HG03060 (cell line): ENCODE measurements at regions not wholly inside any gene's neighbourhood (a gene's known extent, or its start where the extent isn't known, plus 50 kb on each side); places are given as distances from the start of the nearest gene placed in this dataset.
"Not testable (repeated sequence)": the region's sequence is repeated elsewhere in the genome, so short reads cannot be mapped to it uniquely, and the experiment has no call there.

Source experiments
- ATAC-seq: cut with Tn5 transposase; IDR thresholded peaks from one replicate; pipeline ENCODE4 v1.9.1; 2021; ENCODE audit warnings: low read depth, moderate number of reproducible peaks; ENCODE audit not compliant: unreplicated experiment

DNA sequence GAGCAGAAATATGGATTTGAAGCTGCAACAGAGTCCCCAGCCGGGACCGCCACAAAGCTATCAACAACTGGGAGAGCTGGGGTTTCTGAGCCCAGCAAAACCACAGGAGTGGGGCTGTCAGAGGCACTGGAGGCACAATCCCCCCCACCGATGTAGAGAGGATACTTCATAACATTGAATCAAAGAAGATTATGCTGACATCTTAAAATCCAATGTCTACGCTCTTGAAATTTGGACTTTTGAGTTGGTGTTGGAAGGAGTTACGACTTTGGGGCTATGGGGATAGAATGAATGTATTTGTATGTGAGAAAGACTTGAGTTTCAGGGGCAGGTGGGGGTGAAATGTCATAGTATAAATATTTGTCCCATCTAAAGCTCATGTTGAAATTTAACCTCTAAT lies 1121.6 kb upstream of the CDH8 start:
- ATAC-seq: no peak

DNA sequence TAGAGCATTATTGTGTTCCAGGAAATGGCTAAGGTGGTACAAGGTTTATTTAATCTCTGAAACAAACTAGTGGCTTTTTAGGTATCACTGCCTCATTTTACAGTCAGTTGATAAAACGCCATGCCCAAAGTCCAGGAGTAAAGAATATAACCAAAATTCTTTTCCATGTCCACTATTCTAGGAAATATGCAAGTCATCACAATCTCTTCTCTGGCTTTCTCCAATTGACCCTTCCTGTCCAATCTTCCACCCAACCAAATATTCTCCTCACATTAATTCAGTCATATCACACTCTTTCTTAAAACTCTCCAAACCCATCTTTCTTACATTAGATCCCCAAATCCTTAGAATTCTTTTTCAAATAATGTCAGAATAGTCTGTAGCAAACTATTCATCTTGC lies 1110.0 kb upstream of the CDH8 start:
- no peak for ATAC-seq

DNA sequence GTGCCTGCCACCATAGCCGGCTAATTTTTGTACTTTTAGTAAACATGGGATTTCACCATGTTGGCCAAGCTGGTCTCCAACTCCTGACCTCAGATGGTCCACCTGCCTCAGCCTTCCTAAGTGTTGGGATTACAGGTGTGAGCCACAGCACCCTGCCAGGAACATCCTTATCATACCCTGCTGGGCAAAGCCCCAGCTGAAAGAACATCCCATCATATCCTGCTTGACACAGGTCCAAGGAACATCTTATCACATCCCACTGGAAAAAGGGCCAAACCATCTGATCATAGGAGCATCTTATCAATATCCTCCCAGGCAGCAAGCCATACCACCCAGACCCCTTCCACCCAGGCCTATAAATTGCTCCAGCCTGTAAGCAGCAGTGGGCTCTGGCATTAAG lies 1109.2 kb upstream of the CDH8 start:
- ATAC-seq: no peak

DNA sequence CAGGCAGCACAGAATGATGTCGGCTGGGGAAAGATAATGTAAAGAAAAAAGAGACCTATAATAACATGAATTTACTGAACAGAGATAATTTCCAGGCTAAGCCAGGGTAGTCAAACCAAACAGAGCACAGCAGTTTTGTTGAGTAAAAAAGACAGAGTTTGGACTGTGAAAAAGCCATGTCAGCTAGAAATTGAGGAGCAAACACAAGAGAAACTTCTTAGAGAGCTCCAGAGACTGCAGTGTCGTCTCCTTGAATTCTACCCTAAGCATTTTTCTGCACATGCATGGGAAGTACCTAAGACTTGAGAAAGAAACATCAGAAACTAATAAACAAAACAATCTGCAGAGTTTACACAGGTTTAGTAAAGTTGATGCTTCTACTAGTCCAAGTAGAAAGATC lies 1098.8 kb upstream of the CDH8 start:
- no peak for ATAC-seq

DNA sequence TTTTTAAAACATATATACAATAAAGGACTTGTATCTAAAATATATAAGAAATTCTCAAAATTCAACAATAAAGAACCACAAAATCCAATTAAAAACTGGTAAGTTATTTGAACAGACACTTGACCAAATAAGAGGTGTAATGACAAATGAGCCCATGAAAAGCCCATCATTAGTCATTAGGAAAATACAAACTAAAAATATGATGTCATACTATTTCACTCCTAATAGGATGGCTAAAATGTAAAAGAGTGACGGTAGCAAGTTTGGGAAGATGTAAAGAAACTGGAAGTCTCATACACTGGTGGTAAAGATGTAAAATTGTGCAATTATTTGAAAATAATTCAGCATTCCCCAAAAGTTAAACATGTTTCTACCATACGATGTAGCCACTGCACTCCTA lies 1095.3 kb upstream of the CDH8 start:
- no peak for ATAC-seq

DNA sequence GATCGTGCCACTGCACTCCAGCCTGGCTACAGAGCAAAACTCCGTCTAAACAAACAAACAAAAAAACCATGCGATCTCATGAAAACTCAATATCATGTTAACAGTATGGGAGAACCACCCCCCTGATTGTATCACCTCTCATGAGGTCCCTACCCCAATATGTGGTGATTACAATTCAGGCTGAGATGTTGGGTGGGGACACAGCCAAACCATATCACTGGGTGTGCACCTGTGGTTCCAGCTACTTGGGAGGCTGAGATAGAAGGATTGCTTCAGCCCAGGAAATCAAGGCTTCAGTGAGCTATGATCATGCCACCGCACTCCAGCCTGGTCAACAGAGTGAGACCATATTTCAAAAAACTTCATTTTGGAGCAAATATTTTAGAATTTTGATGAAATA lies 1094.7 kb upstream of the CDH8 start:
- no peak for ATAC-seq

DNA sequence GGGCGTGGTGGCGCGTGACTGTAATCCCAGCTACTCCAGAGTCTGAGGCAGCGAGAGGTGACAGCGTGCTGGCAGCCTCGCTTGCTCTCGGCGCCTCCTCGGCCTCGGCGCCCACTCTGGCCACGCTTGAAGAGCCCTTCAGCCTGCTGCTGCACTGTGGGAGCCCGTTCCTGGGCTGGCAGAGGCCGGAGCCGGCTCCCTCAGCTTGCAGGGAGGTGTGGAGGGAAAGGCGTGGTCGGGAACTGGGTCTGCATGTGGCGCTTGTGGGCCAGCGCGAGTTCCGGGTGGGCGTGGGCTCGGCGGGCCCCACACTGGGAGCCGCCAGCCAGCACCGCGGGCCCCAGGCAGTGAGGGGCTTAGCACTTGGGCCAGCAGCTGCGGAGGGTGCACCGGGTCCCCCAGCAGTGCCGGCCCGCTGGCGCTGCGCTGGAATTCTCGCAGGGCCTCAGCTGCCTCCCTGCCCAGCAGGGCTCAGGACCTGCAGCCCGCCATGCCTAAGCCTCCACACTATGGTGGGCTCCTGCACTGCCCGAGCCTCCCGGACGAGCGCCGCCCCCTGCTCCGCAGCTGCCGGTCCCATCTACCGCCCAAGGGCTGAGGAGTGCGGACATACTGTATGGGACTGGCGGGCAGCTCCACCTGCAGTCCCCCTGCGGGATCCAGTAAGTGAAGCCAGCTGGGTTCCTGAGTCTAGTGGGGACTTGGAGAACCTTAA lies 1093.3 kb upstream of the CDH8 start:
- no peak for ATAC-seq

DNA sequence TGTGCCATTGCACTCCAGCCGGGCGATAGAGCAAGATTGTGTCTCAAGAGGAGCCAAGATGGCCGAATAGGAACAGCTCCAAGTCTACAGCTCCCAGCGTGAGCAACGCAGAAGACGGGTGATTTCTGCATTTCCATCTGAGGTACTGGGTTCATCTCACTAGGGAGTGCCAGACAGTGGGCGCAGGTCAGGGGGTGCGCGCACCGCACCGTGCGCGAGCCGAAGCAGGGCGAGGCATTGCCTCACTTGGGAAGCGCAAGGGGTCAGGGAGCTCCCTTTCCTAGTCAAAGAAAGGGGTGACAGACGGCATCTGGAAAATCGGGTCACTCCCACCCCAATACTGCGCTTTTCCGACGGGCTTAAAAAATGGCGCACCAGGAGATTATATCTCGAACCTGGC lies 1083.7 kb upstream of the CDH8 start:
- not testable (repeated sequence) for ATAC-seq

DNA sequence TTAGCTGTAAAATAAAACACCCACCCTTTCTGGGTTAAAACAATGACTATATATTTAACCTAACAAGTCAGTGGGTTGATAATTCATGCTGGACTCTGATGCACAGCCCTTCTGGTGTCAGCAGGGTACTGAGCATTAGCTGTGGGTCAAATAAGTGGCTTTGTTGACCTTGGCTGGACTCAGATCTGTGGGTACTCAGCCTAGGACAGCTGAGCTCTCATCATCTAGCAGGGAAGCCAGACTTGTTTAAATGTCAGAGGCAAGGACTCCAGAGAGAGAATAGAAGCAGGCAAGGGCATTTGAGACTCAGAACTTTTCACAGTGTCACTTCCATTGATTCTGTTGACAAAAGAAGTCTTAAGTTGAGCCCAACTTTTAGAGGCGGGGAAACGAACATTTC lies 1063.8 kb upstream of the CDH8 start:
- ATAC-seq: no peak

DNA sequence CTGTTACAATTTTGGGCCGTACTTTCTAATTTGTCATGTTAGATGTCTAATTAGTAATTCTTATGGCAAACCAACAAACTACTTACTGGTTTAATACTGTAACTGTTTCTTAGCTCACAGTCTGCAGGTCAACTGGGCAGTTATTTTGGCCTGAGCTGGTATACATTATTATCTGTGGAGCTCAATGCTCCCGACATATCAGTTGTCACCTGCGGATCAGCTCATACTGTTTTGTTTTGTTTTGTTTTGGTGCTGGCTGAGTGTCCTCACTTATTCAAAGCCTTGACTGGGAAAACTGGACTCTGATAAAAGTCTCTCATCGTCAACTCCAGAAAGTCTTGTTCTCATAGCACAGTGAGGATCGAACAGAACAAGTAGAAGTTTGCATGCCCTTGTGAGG lies 1060.6 kb upstream of the CDH8 start:
- ATAC-seq: no peak

DNA sequence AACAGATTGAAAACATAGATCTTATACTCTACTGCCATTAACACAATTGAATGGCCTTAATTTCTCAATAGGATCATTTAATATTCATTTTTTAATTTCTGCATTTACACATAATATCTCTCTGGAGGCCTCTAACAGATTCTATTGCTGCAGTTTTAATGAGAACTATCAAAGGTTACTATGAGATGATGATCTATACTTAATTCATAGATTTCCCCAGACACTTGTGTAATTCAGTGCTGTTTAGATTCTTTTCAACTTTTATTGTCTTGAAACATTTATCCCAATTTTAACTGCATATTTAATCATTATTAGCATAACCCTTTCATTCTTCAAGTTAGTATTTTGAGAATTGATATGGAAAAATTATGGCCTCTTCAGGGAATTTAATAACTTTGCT lies 1056.5 kb upstream of the CDH8 start:
- no peak for ATAC-seq

DNA sequence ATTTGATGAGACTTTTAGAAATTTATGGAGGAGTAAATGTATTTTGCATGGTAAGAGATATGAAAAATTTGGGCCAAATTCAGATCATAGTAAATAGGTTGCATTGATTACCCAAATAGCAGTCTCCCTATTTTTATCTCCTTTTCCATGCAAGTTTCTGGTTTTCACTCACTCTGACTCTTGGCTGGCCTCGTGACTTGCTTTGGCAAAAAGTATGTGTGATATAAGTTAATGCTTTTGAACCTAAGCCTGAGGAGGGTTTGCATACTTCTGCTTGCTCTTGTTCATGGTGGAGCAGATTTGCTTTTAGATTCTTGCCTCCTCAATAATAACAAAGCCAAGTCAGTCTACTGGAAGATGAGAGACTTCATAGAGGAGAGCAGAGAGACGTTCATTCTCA lies 1045.9 kb upstream of the CDH8 start:
- no peak for ATAC-seq

DNA sequence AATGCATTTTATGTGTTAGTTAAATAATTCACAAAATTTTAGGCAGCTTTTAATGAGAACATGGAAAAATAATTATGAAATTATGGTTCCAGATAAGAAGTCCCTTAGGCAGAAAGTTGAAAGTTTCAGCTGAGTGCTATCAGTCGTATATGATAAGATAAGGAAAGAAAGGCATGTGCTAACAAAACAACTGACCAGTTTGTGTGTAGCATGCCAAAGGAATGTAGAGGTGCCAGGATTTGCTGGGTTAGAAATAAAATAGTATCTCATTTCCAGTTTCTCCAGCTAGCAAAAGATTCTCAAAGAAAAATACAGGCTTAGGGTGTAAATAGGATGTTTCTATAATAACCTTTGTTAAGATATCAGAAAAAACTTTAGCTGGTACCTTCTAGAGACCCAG lies 1044.5 kb upstream of the CDH8 start:
- ATAC-seq: no peak

DNA sequence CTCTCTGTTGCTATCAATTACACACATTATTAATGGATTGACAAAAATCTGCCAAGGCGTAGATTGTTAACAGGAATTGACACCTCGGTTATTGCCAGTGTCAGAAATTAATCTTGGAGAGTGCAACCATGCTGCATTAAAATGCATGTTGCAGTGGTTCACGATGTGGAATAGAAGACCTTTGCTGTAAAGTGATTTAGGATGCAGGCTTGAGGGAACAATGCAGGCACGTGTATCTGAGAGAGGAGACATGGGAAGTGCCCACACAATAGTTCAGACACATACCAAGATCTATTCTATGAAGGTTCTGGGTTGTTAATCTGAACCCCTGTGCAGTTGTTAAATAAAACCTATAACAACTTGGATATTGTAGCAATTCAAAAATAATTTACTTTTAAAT lies 1032.8 kb upstream of the CDH8 start:
- ATAC-seq: no peak

DNA sequence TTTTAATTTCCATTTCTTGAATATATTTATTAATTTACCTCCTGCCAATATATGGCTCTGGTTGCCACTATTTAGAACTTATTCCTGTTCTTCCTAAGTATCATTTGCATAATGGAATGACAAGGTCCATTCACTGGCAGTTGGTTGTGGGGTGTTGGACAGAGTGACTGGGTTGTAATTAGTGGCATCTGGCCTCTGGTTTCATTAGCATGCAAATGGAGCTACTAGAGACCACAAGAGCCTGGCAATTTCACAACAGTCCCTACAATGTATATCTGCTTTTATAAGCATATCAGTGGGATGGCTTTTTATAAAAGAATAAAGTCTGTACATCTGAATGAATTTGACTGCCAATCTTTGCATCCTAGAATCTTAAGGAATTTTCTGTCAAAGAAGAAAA lies 1030.9 kb upstream of the CDH8 start:
- ATAC-seq: no peak

DNA sequence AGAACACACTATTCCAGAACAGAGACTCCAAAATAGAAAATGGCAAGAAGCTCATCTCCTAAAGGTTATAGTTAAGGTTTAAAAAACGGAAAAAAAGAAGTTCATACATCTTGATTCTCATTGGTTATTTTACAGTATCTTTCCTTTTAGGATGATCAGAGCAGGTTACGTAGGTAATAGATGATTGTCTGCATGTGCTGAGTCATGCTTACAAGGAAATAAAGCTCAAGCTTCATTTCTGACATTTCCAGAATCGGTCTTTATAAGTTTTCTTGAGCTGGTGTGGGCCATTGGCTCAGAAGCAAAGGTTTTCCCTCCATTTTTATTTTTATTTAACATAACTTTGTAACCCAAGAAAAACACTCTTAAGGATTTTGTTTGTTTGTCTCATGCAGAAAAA lies 1030.3 kb upstream of the CDH8 start:
- no peak for ATAC-seq

DNA sequence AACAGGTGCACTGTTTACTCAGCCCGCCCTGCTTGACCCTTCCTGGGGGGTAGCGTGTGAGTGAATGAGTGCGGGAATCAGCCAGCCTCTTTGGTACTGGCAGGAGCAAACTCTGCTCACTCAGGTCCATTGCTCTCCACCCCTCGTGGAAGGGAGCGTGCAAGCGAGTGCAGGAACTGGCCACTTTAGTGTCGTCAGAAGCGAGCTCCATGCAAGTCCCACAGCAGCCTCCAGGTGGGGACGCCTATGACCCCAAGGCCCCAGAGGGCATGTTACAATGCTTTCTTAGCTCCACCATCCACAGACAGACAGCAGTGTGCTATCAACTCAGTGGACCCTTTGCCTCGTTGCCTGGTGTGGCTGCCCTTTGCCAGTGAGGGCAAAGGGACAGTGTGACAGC lies 1025.1 kb upstream of the CDH8 start:
- ATAC-seq: no peak

DNA sequence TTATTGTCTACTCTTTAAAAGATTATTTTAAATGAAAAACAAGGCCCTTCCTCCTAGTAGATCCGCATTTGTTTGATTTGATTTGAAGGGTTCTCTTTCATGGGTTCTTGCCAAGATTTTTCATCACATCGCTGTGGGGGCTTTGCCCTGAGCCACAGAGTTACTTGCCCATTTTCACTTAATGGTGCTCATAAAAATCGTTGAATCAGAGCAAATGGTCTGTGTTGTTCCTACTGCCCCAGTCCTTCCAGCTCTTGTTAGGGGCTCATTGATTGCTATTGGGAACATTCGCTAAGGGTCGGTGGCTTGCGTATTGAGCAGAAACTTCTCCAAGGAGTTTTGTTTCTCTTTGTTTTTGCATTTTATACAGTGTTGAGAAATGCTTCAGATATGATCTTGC lies 1023.4 kb upstream of the CDH8 start:
- ATAC-seq: no peak

DNA sequence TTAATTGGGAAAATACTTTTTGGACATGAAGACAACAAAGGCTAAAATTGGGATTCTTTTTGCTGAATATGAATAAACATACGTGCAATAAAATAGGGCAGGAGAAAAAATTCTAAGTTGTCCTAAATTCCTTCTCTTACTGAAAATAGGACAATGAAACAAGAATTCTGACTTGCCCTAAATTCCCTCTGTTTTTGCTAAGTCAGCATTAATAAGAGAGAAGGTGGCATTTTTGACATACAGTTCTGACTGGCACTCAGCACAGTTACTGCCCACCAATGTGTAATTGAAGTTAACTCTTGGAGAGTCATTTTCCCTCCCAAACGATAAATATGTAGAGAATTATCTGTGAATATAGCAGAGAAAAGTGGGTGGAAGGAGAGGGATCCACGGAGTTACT lies 1021.1 kb upstream of the CDH8 start:
- no peak for ATAC-seq

DNA sequence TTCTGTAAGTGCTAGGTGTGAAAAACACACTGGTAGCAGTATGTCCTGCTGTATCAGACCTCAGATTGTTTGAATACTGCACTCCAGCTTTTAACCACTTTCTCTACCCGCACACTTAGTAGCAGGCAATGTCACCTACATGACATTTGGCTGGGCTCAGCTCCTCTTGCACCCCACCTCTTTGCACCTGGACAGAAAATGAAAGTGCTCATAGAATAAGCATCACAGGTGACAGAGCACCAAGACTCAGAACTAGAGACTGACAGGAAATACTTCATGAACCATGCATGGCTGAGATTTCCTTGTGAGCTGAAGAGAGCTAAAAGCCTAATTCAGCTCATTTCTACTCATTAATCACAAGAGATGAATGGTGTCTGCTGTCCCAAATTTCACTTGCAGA lies 1014.2 kb upstream of the CDH8 start:
- ATAC-seq: no peak

DNA sequence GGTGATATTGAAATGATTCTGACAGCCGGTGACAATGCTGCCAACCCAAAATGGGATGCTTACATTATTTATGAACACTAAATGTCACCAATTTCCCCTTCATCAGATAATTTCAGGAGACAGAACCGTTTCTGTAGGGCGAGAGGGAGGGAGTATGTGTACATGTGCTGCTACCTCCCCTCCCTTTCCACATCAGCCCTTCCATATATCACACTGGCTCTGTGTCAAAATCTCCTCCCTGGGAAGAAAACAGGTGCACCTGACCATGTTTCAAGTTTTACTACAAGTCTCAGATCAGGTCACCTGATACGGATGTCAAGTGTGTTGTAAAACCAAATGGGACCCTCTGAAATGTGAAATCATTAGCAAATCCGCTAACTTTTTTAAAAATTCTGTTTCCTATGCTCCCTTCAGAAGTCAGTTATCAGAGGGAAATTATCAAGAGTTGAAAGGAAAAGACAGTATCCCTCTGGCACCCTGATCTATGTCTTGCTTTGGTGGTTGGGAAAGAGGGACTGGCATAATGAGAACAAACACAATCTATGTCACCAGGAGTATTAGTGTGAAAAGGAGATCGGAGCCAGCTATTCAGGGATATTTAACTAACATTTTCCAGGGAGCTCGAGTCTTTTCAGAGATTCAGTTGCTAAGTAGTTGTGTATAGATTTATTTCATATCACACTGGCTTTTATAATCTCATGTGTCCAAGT lies 1002.3 kb upstream of the CDH8 start:
- no peak for ATAC-seq

DNA sequence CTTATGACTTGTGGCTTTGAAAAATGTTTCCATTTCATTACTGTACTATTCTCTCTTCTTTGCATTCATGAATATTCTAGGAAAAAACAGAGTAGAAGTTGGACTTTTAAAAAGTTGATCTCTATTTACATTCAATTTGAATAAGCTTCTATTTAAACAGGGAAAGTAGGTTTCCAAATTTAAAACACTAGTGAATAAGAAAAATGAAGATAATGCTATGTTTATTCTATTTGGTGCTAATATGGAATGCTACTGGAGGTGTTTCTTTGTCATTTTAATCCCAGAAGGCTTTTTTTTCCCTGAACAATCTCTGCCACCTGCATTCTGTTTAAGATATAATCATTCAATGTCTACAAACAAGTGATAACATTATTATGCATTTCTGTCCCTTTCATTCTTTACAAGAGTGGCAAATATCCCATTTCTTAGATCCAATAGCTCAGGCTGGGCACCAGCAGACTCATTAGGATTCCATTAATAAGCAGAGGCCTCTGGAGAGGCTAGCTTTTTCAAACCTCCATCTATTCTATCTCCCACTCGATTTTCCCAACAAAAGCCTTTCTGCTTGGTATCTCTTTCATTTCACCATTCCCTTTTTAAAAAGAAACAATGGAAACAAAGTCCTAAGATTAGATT lies 1001.6 kb upstream of the CDH8 start:
- ATAC-seq: no peak
